GM19467 (cell line): ENCODE measurements at regions not wholly inside any gene's neighbourhood (a gene's known extent, or its start where the extent isn't known, plus 50 kb on each side); places are given as distances from the start of the nearest gene placed in this dataset.
"Not testable (repeated sequence)": the region's sequence is repeated elsewhere in the genome, so short reads cannot be mapped to it uniquely, and the experiment has no call there.

Experiments
- ATAC-seq: cut with Tn5 transposase; IDR thresholded peaks from one replicate; pipeline ENCODE4 v1.9.1; 2021; ENCODE audit warnings: mild to moderate bottlenecking, moderate library complexity; ENCODE audit not compliant: unreplicated experiment

GRCh38 chr3:140863580-140864009 is 78.0 kb upstream of the SLC25A36 start:
- no peak for ATAC-seq

DNA sequence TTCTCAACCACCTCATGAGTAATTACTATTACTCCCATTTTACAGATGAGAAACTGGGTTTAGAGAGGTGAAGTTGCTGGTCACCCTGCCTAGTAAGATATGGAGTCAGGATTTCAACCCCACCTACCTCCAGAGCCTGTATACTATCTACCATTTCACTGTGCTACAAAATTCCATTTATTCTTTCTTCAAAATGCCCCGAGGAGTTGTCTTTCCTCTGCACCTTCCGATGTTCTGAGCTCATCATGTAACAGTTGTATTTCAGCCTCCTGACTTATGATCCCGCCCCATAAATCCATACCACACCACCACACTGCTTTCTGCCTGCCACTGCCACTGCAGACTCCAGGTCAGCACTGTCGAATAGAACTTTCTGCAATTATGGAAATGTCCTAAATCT is 71.3 kb upstream of the SLC25A36 start:
- no peak for ATAC-seq

- no peak for ATAC-seq
Observed at GRCh38 chr3:140871022-140871421, 70.6 kb upstream of the SLC25A36 start.

- not testable (repeated sequence) for ATAC-seq
Observed at GRCh38 chr3:140872165-140872564, 69.5 kb upstream of the SLC25A36 start.

GRCh38 chr3:140883428-140884040 is 58.1 kb upstream of the SLC25A36 start:
- no peak for ATAC-seq

DNA sequence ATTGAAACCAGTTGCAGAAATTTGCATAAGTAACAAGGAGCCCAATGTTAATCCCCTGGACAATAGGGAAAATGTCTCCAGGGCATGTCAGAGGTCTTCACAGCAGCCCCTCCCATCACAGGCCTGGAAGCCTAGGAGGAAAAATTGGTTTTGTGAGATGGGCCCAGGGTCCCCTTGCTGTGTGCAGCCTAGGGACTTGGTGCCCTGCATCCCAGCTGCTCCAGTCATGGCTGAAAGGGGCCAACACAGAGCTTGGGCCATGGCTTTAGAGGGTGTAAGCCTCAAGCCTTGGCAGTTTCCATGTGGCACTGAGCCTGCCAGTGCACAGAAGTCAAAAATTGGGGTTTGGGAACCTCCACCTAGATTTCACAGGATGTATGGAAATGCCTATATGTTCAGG is 55.9 kb upstream of the SLC25A36 start:
- not testable (repeated sequence) for ATAC-seq
